ENCODE measurements at regions not wholly inside any gene's neighbourhood (a gene's known extent, or its start where the extent isn't known, plus 50 kb on each side); places are given as distances from the start of the nearest gene placed in this dataset.
A peak's percentile ranks its signal among the peaks of the same experiment; 100 is the strongest.

DNA sequence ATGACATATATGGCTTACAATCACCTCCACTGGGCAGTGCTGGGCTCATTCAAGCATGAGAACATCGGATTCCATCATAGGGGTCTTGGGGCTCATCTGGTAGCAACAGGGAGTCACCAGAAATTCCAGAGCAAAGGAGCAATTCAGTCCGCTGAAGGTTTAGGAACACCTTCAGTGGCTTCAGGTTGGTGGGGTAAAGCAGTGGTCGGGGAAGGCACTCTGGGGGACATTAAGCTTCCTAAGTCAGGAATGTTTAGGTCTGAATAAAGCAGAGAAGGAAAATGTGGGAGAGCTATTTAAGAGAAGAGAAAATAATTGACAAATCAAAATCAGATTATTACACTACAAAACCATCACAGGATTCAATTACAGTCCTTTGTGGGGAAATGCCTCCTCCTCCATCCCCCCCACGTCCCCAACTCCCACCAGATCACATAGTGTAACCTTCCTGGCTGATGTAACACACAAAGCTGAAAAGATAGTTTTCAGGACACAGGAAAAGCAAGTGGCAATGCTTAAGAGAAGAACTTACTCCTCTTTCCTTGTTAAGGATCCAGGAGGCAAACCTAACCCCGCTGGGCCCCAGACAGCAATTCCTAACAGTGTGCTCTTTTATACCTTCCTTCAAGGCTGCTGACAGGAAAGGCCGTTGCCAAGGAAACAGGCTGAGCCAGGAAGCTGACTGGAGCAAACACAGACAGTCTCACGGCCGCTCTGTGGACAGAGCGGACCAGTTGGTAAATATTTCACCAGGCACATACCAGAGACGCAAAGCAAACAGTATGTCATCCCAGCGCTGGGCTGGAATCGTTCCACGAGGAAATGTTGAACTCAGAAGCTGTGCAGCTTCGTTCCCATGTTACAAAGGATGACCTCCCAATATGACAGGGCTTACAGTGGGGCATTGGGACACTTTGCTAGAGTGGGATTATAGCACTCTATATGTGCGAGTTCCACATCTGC lies 57.5 kb upstream of the LMCD1 start:
- no peaks in the 10 kb centered on the region for H3K27me3 ChIP-seq
- DNase-seq (peak in 1 of 2 donors; percentile 94), ATAC-seq (ENCODE audit: low FRiP score in 2 of 2) (peak; percentile 96 to 97)
- peaks cover 30 to 36% (median 34%) of the 10 kb centered on the region in 4 donors for H3K4me1 ChIP-seq
- 21 to 24% methylated on average over 15 of the region's 15 CpGs for WGBS, 2 donors
- H3K4me3 ChIP-seq = peak overlapping the region in 1 of 4 donors; percentile 6
- peaks cover 0 to 4% (median 0%) of the 10 kb centered on the region in 4 donors for H3K9me3 ChIP-seq
- TF ChIP-seq, protein P1, sequence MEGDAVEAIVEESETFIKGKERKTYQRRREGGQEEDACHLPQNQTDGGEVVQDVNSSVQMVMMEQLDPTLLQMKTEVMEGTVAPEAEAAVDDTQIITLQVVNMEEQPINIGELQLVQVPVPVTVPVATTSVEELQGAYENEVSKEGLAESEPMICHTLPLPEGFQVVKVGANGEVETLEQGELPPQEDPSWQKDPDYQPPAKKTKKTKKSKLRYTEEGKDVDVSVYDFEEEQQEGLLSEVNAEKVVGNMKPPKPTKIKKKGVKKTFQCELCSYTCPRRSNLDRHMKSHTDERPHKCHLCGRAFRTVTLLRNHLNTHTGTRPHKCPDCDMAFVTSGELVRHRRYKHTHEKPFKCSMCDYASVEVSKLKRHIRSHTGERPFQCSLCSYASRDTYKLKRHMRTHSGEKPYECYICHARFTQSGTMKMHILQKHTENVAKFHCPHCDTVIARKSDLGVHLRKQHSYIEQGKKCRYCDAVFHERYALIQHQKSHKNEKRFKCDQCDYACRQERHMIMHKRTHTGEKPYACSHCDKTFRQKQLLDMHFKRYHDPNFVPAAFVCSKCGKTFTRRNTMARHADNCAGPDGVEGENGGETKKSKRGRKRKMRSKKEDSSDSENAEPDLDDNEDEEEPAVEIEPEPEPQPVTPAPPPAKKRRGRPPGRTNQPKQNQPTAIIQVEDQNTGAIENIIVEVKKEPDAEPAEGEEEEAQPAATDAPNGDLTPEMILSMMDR (IDR thresholded peaks at IDR 0.05) = no peak
- TF ChIP-seq POLR2AphosphoS5 (IDR thresholded peaks at IDR 0.05) (peak; percentile 83 to 91), POLR2A (IDR thresholded peaks at IDR 0.05) (peak in 2 of 4 donors; percentile 55 to 69), EP300 (IDR thresholded peaks at IDR 0.05) (peak in 2 of 4 donors; percentile 60 to 68)
- H3K27ac ChIP-seq = peak overlapping the region; percentile 79 to 85 (median 82)
- H3K36me3 ChIP-seq = no peaks in the 10 kb centered on the region

DNA sequence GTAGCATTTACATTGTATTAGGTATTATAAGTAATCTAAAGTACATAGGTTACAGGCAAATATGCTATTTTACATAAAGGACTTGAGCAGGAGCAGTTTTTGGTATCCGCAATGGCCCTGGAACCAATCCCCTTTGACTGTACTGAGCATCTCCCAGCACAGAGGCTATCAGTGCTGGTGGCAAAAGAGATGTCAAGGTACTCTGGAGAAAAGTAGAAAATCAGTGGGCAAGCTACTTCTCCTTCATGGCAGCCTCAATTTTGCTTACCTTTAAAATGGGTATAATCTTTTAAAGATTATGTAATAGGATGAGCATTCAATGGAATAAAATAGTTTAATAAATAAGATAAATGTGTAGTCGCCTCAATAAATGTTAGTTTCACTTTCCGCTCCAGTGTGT lies 56.7 kb upstream of the LMCD1 start:
- WGBS, 2 donors = 81 to 85% methylated on average over 3 of the region's 3 CpGs
- no peak for DNase-seq
- TF ChIP-seq POLR2AphosphoS5 (IDR thresholded peaks at IDR 0.05) = no peak
- no peak for TF ChIP-seq POLR2A (IDR thresholded peaks at IDR 0.05)
- TF ChIP-seq, protein P1 (IDR thresholded peaks at IDR 0.05) = no peak
- no peak for TF ChIP-seq EP300 (IDR thresholded peaks at IDR 0.05)

DNA sequence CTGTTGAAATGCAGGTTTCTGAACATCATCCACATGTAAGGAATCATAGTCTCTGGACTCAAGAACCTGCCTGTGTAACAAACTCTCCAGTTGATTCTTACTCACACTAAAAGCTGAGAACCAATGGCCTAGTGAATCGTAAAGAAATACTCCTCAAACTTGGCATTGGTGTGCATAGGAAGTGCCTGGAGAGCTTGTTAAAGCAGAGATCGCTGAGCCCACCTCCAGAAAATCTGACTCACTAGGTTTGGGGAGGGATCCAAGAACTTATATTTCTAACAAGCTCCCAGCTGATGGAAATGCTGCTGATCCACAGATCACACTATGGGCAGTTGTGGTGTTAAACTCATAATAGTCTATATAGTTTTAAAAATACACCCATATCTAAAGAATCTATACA lies 55.8 kb upstream of the LMCD1 start:
- Histone ChIP-seq H3K4me3 (no peak overlapping the region), H3K36me3 (no peaks in the 10 kb centered on the region), H3K4me1 (peaks cover 30 to 36% (median 34%) of the 10 kb centered on the region in 4 donors), H3K27me3 (no peaks in the 10 kb centered on the region), H3K27ac (peak overlapping the region in 2 of 4 donors; percentile 63 to 85), H3K9me3 (no peaks in the 10 kb centered on the region)
- TF ChIP-seq POLR2AphosphoS5 (IDR thresholded peaks at IDR 0.05) (no peak), POLR2A (IDR thresholded peaks at IDR 0.05) (no peak), EP300 (IDR thresholded peaks at IDR 0.05) (no peak)
- TF ChIP-seq, protein P1 (IDR thresholded peaks at IDR 0.05) = no peak
- WGBS, 2 donors = 26 to 44% methylated on average over 2 of the region's 2 CpGs
- DNase-seq (no peak), ATAC-seq (ENCODE audit: low FRiP score in 2 of 2) (no peak)

More for the DNA sequence above, 56.7 kb upstream of the LMCD1 start:
- peak overlapping the region in 1 of 4 donors; percentile 6 for H3K4me3 ChIP-seq
- H3K27ac ChIP-seq = peak overlapping the region; percentile 63 to 85 (median 82)
- peaks cover 0 to 4% (median 0%) of the 10 kb centered on the region in 4 donors for H3K9me3 ChIP-seq
- H3K4me1 ChIP-seq = peaks cover 30 to 36% (median 34%) of the 10 kb centered on the region in 4 donors
- no peaks in the 10 kb centered on the region for H3K27me3 ChIP-seq
- ATAC-seq (ENCODE audit: low FRiP score in 2 of 2) = no peak
- H3K36me3 ChIP-seq = no peaks in the 10 kb centered on the region

DNA sequence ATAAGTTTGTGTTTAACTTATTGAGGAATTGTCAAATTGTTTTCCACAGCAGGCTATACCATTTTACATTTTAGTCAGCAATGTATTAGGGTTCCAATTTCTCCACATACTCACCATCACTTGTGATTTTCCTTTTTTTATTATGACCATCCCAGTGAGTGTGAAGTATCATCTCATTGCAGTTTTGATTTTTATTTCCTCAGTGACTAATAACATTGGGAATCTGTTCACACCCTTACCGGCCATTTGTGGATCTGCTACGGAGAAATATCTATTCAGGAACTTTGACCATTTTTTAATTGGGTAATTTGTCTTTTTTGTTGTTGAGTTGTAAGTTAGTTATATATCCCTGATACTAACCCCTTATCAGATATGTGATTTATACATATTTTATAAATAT lies 54.8 kb upstream of the LMCD1 start:
- no peak for TF ChIP-seq POLR2AphosphoS5 (IDR thresholded peaks at IDR 0.05)
- Histone ChIP-seq H3K9me3 (no peaks in the 10 kb centered on the region), H3K4me1 (peaks cover 30 to 36% (median 34%) of the 10 kb centered on the region in 4 donors), H3K4me3 (no peak overlapping the region), H3K27ac (no peak overlapping the region), H3K36me3 (no peaks in the 10 kb centered on the region), H3K27me3 (no peaks in the 10 kb centered on the region)
- 81 to 98% methylated on average over 2 of the region's 2 CpGs for WGBS, 2 donors
- ATAC-seq (ENCODE audit: low FRiP score in 2 of 2) (no peak), DNase-seq (no peak)

DNA sequence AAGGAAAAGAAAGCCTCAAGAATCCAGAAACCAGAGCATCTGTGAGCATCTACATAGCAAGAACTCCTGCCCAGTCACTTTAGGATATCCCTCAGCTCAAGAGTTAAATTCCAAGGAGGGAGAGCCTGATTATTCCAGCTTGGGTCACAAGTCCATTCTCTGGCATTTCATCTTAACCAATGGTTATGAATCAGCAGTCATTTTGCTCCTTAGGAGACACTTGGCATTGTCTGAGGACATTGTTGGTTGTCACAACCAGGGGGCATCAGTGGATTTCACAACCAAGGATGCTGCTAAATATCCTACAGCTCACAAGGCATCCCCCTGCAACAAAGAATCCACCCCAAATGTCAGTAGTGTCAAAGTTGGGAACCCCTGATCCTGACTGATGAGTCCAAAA lies 51.0 kb upstream of the LMCD1 start:
- ATAC-seq (ENCODE audit: low FRiP score in 2 of 2) = no peak

More for the DNA sequence above, 51.0 kb upstream of the LMCD1 start:
- Histone ChIP-seq H3K36me3 (no peaks in the 10 kb centered on the region), H3K9me3 (no peaks in the 10 kb centered on the region), H3K4me1 (peaks cover 0 to 3% (median 1%) of the 10 kb centered on the region in 4 donors), H3K27me3 (no peaks in the 10 kb centered on the region), H3K4me3 (no peak overlapping the region), H3K27ac (no peak overlapping the region)
- no peak for DNase-seq
- TF ChIP-seq POLR2AphosphoS5 (IDR thresholded peaks at IDR 0.05) (no peak), EP300 (IDR thresholded peaks at IDR 0.05) (no peak)
- TF ChIP-seq, protein P1 (IDR thresholded peaks at IDR 0.05) = peak in 1 of 6 experiments; percentile 9

Measured in upper lobe of left lung (tissue), 6 donors.